Progenitor cell of endocrine pancreas (in vitro differentiated cells): ENCODE measurements at regions not wholly inside any gene's neighbourhood (a gene's known extent, or its start where the extent isn't known, plus 50 kb on each side); places are given as distances from the start of the nearest gene placed in this dataset.

Experiments used
- DNase-seq: peaks from one replicate; pipeline ENCODE4 v3.0.0; 2021; ENCODE audit warnings: low spot score; ENCODE audit not compliant: unreplicated experiment
- H3K27ac Mint-ChIP-seq: 2 replicates; pipeline ENCODE4 v1.8.0; 2021; ENCODE audit warnings: mild to moderate bottlenecking, moderate library complexity, mixed read lengths
- H3K27me3 Mint-ChIP-seq: 2 replicates; pipeline ENCODE4 v1.8.0; 2021; ENCODE audit warnings: mixed read lengths
- H3K36me3 Mint-ChIP-seq: 2 replicates; pipeline ENCODE4 v1.8.0; 2022; ENCODE audit warnings: mixed read lengths; ENCODE audit not compliant: insufficient read depth
- H3K4me1 Mint-ChIP-seq: 2 replicates; pipeline ENCODE4 v1.8.0; 2021; ENCODE audit warnings: low read depth, mixed read lengths
- H3K4me3 Mint-ChIP-seq: 2 replicates; pipeline ENCODE4 v1.8.0; 2021; ENCODE audit warnings: low read depth, mild to moderate bottlenecking, moderate library complexity, mixed read lengths
- H3K9me3 Mint-ChIP-seq: 2 replicates; pipeline ENCODE4 v1.8.0; 2021; ENCODE audit warnings: low read depth, mixed read lengths
- CTCF ChIP-seq: fragments of 200-600 bp; sonication (generic); IDR thresholded peaks from one replicate; pipeline ENCODE4 v1.5.0; 2021; ENCODE audit warnings: antibody characterized with exemption, mild to moderate bottlenecking; ENCODE audit not compliant: unreplicated experiment

- no peak for TF ChIP-seq CTCF
- no peak overlapping the region for H3K4me3 Mint-ChIP-seq
- H3K9me3 Mint-ChIP-seq, result peaks cover under 1% of the 10 kb centered on the region
- peaks cover 6% of the 10 kb centered on the region for H3K4me1 Mint-ChIP-seq
- no peak for DNase-seq
- no peak overlapping the region for H3K27ac Mint-ChIP-seq
- no peaks in the 10 kb centered on the region for H3K36me3 Mint-ChIP-seq
- H3K27me3 Mint-ChIP-seq, result no peaks in the 10 kb centered on the region
Measured at GRCh38 chr6:48472091-48472490, 361.1 kb upstream of the PTCHD4 start.

DNA sequence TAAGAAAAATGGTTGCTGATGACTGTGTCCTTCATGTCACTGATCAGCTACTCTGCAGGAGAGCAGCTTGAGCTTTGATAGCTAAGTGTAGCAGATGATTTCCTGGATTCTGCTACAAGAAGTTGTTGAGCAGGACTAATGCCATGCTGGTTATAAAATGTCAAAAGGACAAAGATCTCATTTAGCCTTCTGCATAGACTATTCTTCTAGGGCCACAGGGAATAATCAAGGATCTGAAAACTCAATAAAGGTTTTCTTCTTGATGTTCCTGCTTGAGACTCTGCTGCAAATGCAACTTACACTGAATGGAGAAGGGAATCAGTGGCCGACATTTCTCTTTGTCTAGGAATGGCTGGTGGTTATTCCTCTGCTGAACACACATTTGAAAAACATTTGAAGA lies 360.3 kb upstream of the PTCHD4 start:
- DNase-seq, result no peak
- Mint-ChIP-seq H3K36me3 (no peaks in the 10 kb centered on the region), H3K9me3 (peaks cover 7% of the 10 kb centered on the region), H3K27me3 (no peaks in the 10 kb centered on the region), H3K4me1 (no peaks in the 10 kb centered on the region), H3K4me3 (no peak overlapping the region), H3K27ac (no peak overlapping the region)
- TF ChIP-seq CTCF, result no peak

- H3K4me3 Mint-ChIP-seq, result no peak overlapping the region
- H3K4me1 Mint-ChIP-seq, result no peaks in the 10 kb centered on the region
- no peaks in the 10 kb centered on the region for H3K36me3 Mint-ChIP-seq
- no peak for DNase-seq
- no peak for TF ChIP-seq CTCF
- H3K9me3 Mint-ChIP-seq, result peaks cover 32% of the 10 kb centered on the region
- H3K27ac Mint-ChIP-seq, result no peak overlapping the region
- H3K27me3 Mint-ChIP-seq, result no peaks in the 10 kb centered on the region
Measured at GRCh38 chr6:48449002-48449401, 338.0 kb upstream of the PTCHD4 start.

GRCh38 chr6:48447251-48447650 lies 336.3 kb upstream of the PTCHD4 start:
- TF ChIP-seq CTCF, result no peak
- H3K4me1 Mint-ChIP-seq, result no peaks in the 10 kb centered on the region
- H3K36me3 Mint-ChIP-seq, result no peaks in the 10 kb centered on the region
- H3K4me3 Mint-ChIP-seq, result no peak overlapping the region
- peaks cover 28% of the 10 kb centered on the region for H3K9me3 Mint-ChIP-seq
- H3K27ac Mint-ChIP-seq, result no peak overlapping the region
- no peaks in the 10 kb centered on the region for H3K27me3 Mint-ChIP-seq
- DNase-seq, result no peak

GRCh38 chr6:48429610-48430009 lies 318.6 kb upstream of the PTCHD4 start:
- DNase-seq, result no peak
- no peaks in the 10 kb centered on the region for H3K36me3 Mint-ChIP-seq
- TF ChIP-seq CTCF, result no peak
- H3K9me3 Mint-ChIP-seq, result no peaks in the 10 kb centered on the region
- no peak overlapping the region for H3K27ac Mint-ChIP-seq
- no peak overlapping the region for H3K4me3 Mint-ChIP-seq
- no peaks in the 10 kb centered on the region for H3K27me3 Mint-ChIP-seq
- peaks cover 5% of the 10 kb centered on the region for H3K4me1 Mint-ChIP-seq
